ENCODE measurements at regions not wholly inside any gene's neighbourhood (a gene's known extent, or its start where the extent isn't known, plus 50 kb on each side); places are given as distances from the start of the nearest gene placed in this dataset.

DNA sequence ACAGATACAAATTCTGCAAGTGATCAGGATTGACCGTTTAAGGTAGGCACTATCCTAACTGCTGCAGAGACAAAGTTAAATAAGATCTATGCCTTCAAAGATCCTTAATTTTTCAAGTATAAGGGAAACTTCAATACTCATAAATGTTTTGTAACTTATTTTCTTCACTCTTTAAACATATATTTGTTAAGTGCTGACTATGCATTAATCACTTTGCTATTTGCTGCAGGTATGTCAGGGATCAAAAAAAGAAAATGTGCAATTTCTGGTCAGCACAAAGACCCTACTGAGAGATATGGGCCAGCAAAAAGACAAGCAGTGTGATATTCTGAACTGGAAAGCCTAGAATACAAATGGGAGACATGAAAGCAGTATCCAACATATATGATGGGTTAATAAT, 756.1 kb upstream of the PCDH9 start:
- DNase-seq, result no peak

DNA sequence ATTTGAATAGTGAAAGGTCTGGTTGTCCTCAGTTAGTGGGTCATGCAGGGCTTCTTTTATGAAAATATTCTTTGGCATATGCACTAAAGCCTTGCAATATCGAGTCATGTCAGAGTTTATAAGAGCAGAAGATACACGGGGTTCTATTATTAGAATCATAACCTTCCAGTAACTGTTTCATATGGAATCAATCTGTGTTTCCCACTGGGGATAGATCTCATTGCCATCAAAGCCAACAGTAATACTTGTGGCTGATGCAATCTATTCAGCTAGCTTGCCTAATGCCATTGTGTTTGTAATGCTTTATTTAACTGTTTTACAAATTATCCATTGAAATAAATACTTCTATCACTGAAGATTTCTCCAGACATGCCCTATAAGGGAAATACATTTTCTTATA, 746.9 kb upstream of the PCDH9 start:
- no peak for DNase-seq

DNA sequence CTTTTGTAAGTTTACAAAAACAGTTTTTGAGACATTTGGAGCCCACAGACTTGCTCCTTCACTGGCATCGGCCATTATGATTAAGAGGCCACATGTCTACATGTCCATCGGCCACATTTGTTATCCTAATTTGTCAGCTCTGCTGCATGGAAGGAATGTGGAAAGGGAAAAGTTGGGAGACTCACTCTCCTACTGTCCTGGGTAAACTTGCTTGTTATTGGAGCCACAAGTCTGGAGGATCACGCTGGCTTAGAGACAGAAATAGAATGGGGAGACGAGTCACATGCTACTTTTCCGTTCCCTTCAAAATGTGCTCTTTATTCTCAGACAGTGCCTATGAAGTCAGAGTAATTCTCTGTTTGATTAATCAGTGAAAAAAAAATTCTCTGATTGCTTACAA, 741.2 kb upstream of the PCDH9 start:
- DNase-seq, result no peak

DNA sequence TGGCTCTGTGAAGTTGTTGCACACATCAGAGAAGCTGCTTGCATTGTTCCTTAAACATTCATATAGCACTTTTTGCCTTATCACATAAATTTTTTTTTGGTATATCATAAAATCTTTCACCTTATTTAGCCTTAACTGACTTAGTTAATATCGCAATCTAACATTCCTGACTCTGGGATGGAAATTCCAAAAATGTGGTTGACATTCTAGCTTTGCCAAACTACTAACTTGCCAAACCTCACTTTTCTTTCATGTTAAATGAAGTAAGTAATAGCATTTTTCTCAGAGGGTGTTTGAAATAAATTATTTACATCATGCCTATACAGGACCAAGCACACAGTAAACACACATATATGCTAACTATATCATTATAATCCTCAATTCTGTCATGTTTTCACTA, 736.9 kb upstream of the PCDH9 start:
- DNase-seq, result no peak

DNA sequence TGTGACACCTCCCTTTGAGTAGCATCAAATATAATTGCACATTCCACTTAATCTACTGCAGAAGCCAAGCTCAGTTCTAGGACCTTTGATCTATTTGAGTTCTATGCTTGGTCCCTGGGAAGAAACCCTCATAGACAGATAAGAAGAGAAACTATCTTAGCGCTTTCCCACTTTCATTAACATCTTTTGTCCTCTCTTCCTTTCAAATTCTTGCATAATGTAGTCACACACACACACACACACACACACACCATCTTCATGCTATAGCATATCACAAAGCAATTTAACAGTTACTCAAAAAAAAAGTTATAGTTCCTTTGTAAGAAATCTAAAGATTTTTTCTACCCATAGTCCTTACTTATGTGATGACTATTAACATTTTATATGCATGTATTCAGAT, 735.9 kb upstream of the PCDH9 start:
- no peak for DNase-seq

DNA sequence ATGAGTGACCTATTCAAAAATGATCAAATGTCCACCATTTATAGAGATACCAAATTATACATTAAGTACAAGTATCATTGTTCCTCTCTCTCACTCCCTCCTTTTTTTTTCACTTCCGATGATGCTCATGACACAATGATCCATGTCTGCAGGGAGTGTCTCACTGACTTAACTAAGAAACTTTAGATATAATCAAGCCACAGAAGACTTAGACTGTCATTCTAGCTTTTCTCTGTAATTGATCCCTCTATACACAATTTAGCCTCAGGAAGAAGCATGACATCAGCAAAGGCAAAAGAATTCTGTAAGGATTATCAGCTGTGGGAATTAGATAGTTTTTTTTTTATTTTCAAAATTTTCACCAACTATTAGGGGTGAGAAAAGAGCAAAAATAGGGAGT, 734.9 kb upstream of the PCDH9 start:
- no peak for DNase-seq

DNA sequence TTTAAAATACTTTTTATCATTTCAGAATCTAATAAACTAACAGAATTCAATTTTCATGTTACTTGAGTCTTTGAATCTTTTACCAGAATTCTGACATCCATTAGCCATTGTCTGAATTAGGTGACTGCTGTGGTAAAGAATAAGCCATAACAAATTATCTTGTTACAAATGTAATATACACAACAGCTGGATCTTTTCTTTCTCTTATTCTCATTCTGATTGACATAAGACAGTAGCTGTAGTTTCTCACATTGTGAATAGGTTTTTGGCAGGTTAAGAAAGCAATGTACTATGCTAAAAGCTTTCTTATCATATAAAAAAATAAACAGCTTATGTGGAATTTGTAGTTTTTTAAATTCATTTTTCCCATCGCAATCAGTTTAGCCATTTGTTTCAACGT, 734.0 kb upstream of the PCDH9 start:
- DNase-seq, result no peak

DNA sequence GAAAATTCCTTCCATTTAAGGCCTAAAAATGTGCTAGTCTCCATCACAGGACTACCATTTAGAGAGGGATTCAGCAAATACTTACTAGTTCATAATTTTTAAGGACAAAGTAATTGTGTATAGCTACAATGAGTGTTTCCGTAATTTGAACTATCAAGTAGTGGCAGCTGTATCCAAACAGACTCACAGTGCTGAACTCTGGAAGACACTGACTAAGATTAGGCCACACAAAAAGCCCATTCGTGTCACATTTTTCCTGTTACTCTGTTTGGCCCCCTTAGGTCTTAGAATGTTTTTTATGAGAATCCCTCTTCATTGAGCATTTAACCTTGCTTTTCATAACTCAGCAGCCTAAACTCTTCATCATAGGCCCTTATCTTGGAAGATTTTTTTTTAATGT, 731.2 kb upstream of the PCDH9 start:
- DNase-seq, result no peak

DNA sequence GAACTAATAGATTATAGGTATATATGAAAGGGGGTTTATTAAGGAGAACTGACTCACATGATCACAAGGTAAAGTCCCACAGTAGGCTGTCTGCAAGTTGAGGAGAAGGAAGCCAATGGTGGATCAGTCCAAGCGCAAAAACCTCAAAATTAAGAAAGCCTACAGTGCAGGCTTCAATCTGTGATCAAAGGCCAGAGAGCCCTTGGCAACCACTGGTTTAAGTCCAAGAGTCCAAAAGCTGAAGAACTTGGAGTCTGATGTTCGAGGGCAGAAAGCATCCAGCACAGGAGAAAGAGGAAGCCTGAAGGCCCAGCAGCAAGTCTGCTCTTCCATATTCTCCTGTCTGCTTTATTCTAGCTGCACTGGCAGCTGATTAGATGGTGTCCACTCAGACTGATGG, 721.3 kb upstream of the PCDH9 start:
- no peak for DNase-seq

DNA sequence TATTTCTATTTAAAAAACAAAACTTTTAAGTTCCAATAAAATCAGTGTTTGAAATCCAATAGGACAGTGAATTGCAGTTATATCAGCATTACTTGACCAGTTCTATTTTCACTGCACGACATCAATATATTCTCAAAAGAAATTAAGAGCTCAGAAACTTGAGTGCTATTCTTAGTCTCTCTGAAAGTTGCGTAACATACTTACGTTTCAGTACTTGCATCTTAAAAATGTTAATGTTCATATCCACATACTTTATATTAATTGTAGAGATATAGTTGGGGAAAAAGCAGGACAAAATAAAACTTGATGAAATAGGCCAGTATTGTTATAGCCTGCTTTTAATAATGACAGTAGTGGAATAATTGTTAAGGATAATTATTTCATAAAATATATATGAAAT, 720.5 kb upstream of the PCDH9 start:
- DNase-seq, result no peak

DNA sequence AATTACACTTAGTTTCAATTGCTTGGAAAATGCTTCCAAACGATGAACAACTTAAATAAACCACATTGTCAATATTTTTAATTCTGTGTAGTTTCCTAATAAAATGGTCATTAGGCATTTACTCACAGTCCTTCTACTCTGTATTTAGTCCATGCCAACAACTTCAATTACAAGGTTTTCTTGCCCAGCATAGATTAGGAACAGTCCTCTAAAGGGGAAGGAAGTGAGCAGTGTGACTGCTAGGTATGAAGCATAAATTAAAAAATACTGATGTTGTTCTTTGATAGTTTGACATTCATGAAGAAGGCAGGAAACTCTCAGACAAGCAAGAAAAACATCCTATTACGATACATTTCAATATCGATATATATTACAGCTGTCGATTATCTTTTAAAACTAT, 716.0 kb upstream of the PCDH9 start:
- no peak for DNase-seq

DNA sequence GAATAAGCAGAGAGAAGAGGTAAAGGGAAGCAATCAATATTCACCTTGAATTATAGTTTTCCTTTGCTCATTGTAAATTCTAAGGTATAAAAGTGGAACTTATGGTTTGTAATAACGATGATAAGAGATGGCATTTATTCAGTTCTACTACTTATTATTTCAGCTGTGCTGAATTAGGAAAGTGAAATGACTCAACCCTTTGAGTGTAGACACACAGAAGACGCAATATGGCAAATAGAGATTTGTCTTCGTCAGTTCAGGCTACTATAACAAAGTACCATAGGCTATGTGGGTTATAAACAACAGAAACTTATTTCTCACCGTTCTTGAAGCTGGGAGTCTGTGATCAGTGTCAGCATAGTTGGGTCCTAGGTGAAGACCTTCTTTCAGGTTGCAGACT, 713.0 kb upstream of the PCDH9 start:
- no peak for DNase-seq

DNA sequence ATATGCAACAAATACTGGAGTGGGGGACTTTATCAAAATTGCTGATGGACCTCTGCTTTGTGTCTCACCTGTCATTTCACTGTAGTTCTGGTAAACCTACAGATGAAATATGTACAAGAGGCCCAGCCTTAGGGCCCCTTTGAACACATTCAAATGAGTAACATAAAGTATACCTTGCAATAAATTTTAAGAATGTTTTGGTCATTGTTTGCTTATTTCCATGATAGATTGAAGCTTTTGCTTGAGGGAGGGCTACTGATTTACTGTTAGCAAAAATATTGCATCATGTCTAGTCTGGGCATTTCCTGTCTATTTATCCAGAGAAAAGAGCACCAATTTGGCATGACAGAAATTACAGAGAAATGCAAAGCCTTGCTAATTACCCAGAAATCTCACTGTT, 705.5 kb upstream of the PCDH9 start:
- no peak for DNase-seq

DNA sequence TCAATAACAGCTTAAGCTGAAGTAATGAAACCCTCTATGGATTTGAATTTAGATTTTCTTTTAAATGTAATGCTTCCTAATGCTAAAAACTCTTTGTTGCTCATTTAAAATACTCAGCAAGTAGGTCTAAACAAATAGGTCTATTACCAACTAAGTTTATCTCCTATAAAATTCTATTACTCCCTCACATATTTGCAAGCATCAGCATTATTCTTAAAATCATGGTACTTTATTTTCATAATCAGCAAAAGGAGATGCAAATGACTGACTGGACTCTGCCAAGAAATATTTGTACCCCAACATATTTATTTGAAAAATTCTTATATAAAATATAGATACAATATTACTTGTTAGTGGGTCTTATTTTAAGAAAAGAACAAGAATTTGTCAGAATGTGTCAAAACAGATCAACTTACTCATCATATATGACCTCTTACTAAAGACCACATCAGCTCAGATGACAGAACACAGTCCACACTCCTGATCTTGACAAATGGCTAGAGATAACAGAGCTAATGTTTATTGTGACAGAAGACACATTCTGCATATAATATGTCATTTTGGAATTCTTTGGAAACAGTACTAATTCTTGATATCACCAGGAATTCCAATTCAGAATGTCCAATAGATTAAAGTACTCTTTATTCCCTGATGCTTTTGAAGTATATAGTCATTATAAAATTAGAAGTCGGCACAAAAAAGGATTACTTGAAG, 704.6 kb upstream of the PCDH9 start:
- DNase-seq, result no peak

DNA sequence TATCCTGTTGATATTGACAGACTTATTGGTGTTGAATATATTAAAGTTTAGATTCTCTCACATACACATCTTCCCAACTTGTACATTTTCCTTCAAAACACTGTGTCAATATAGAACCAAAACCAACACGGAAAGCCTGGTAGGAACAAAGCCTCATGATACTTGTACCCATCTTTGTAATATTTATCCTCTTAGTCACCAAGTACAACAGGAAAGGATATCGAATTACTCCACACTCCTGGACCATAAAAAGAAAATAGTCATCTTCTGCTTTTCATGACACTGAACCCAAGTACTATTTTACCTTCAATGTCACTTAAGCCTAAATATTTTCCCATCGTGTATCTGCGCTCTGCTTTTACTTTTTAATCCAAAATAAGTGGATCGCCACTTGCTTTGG, 702.9 kb upstream of the PCDH9 start:
- DNase-seq, result no peak

DNA sequence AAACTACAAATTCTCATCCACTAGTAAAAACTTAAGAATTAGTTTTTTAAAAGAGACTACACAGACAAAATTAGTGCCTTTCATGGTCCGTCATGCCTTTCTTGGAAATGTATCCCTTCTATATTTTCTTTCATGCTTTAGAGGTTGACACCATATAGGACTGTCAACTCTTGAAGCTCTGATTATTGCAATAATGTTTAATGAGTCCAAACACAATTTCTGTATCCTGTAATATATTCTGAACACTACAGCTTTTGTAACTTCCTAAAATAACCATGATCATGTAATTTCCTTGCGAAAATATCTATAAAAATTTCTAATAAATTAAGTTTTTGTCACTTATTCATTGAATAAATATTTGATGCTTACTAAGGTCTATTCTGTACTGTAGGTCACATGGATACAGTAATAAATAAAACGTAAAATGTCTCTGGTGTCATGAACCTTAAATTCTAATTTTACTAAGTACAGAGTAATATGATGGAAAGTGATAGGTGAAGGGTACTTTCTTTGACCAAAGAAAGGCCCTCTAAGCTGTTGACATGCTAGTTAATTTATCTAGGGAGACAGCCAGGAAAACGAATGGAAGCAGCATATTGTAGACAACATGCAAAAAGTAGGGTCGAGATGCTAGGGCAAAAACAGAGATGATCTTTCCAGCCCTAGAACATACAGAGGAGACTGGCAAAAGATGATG, 687.3 kb upstream of the PCDH9 start:
- DNase-seq, result no peak

DNA sequence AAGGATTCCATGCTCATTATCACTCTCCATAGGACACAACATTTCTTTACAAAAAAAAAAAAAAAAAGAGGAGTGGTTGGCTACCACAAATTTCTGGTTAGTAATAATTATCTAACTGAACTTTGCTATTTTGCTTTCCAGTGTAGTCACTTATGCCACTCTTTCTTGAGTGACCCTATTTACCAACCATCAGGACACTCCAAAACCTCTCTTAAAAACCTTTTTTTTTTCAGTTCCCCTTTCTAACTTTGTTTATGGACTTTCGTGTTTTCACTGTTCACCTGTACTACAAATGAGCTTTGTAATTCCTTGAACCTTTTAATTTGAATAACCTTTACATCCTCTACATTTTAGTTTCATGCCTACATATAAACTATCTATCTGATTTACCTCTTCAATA, 686.5 kb upstream of the PCDH9 start:
- no peak for DNase-seq

DNA sequence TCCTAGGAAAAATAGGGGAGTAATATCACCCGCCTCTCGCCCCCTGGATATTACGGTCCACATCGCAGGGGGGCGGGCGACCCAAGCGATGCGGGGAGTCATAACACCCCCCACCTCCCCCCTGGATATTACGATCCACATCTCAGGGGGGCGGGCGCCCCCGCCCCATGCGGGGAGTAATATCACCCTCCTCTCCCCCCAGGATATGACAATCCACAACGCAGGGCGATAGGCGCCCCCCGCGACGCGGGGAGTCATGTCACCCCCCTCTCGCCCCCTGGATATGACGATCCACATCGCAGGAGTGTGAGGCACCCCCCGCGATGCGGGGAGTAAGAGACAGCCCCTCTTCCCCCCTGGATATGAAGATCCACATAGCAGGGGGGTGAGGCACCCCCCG, 684.4 kb upstream of the PCDH9 start:
- no peak for DNase-seq

DNA sequence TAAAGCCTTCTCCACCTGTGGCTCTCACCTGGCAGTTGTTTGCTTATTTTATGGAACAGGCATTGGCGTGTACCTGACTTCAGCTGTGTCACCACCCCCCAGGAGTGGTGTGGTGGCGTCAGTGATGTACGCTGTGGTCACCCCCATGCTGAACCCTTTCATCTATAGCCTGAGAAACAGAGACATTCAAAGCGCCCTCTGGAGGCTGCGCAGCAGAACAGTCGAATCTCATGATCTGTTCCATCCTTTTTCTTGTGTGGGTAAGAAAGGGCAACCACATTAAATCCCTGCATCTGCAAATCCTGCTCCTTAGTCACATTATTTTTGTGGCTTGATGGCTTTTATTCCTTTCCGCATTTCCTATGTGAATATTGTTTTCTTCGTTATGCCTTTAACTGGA, 672.8 kb upstream of the PCDH9 start:
- DNase-seq, result peak in 1 of 2 experiments; percentile 14

DNA sequence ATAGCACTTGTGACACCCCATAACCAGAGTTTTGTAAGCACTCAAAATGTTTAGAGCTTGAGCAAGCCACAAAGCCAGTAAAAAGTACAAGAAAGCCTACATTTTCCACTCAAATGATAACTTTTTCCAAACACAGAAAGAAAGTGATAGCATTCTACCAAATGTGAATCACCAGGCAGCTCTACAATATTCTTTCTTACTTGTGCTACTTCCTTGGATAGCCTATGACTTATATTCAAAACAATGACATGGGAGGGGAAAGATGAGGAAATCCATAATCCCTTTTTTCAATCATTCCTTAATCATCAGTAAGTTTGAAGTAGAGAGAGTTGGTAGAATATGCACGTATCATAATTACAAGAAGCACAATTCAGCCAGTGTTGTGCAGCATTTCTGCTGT, 650.8 kb upstream of the PCDH9 start:
- DNase-seq, result no peak

DNA sequence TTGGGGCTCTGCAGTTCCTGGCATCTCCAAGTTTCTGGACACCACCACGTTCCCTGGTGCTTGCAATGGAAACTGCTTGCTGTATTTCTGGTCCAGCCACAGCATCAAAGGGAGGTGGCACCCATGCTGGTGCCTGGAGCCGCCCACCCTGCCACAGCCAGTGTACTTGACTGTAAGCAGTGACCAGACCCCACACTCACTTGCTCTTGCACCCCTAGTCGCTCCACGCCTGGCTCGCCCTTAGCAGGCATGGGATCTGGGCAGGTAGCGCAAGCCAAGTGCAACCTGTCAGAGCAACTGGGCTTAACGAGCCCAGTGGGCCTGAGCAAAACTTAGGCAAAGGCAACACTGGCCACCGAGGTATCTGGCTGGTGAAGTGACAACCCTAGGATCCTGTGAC, 648.2 kb upstream of the PCDH9 start:
- no peak for DNase-seq

DNA sequence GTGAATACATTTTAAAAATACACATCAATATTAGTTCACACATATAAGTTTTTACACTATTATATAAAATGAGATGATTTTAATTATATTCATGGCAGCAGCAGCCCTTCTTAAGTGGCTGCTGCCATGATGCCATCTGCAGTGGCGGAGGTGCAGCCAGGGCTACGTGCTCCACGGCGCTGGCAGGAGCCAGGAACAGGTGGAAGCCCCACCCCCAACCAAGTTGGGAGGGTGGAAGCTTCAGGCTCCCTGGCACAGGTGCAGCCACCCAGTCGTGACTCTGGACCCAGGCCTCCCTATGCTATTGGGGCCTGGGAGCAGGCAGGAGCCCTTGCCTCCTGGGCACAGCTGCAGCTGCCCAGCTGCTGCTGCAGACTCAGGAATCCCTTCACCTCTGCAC, 646.9 kb upstream of the PCDH9 start:
- DNase-seq, result no peak

DNA sequence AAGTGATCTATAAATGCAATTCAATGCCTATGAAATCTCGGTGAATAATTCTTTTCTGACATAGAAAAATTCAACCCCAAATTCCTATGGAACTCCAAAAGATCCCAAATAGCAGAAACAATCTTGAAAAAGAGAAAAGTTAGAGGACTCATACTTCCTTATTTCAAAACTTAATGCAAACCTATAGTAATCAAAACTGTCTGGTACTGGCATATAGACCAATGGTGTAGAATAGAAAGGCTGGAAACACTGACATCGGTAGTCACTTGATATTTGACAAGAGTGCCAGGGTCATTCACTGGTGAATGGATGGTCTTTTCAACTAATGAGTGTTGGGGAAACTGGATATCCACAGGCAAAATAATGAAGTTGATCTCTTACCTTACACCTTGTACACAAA, 637.1 kb upstream of the PCDH9 start:
- no peak for DNase-seq

DNA sequence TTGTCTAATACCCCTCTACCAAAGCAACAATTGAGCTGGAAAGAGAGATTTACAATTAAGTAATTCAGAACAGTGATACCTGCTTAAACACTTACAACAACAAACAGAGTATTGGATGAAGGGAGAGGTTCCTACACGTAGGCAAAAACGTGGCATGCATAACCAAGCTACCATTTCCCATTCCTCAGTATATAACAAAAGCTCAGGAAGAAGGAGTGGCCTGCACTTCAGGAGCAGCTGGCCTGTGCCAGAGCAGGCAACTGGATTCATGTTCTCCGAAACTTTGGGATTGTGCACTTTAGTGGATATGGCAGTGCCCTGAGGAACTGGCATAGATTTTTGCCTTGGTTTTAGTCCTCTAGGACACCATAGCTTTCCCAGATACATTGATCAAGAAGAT, 630.2 kb upstream of the PCDH9 start:
- DNase-seq, result no peak

DNA sequence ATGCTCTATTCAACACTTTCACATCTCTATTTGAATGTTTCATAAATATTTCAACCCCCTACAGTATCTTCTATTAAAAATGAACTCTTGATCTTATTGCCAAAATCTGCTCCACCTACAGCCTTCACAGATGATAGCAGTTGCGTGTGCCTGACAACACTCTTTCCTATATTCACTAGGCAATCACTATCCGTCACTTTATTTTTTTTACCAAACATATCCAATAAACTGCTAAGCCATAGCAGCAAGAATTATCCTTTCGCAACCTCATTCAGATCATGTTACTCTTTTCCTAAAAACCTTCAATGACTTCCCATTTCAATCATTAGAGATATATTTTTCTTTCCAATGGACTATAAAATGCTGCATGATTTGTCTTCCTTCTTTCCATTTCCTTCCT, 629.8 kb upstream of the PCDH9 start:
- no peak for DNase-seq
